H9 (cell line): ENCODE measurements at regions not wholly inside any gene's neighbourhood (a gene's known extent, or its start where the extent isn't known, plus 50 kb on each side); places are given as distances from the start of the nearest gene placed in this dataset.

Experiments
- DNase-seq: peaks from one replicate; pipeline ENCODE4 v3.0.0-alpha.2; 2017
- H2AFZ ChIP-seq: one replicate; pipeline ENCODE4 v1.6.1; 2013; ENCODE audit warnings: mild to moderate bottlenecking, low read length, control low read depth, moderate library complexity
- H2AK5ac ChIP-seq: 2 replicates; pipeline ENCODE4 v1.6.1; 2013; ENCODE audit warnings: low read length, control low read depth, mixed read lengths; ENCODE audit not compliant: insufficient read length
- H2BK120ac ChIP-seq: one replicate; pipeline ENCODE4 v1.6.1; 2013; ENCODE audit warnings: low read depth, mild to moderate bottlenecking, low read length, control low read depth, inconsistent platforms; ENCODE audit not compliant: poor library complexity, severe bottlenecking
- H2BK12ac ChIP-seq: 2 replicates; pipeline ENCODE4 v1.6.1; 2013; ENCODE audit warnings: low read length, control low read depth, mixed read lengths, low read depth; ENCODE audit not compliant: insufficient read length
- H2BK15ac ChIP-seq: 2 replicates; pipeline ENCODE4 v1.6.1; 2013; ENCODE audit warnings: low read depth, low read length, control low read depth
- H2BK20ac ChIP-seq: one replicate; pipeline ENCODE4 v1.6.1; 2013; ENCODE audit warnings: low read depth, mild to moderate bottlenecking, low read length, control low read depth, inconsistent platforms; ENCODE audit not compliant: poor library complexity, severe bottlenecking
- H2BK5ac ChIP-seq: 2 replicates; pipeline ENCODE4 v1.6.1; 2013; ENCODE audit warnings: low read length, control low read depth, mixed read lengths; ENCODE audit not compliant: insufficient read length
- H3K14ac ChIP-seq: 2 replicates; pipeline ENCODE4 v1.6.1; 2013; ENCODE audit warnings: low read length, control low read depth; ENCODE audit not compliant: insufficient read depth
- H3K18ac ChIP-seq: 2 replicates; pipeline ENCODE4 v1.6.1; 2013; ENCODE audit warnings: low read depth, mild to moderate bottlenecking, mixed read lengths, low read length, control low read depth; ENCODE audit not compliant: insufficient read length
- H3K23ac ChIP-seq: 2 replicates; pipeline ENCODE4 v1.6.1; 2013; ENCODE audit warnings: low read length, control low read depth, mixed read lengths, low read depth; ENCODE audit not compliant: insufficient read length
- H3K23me2 ChIP-seq: 2 replicates; pipeline ENCODE4 v1.6.1; 2013; ENCODE audit warnings: low read depth, mild to moderate bottlenecking, mixed read lengths, low read length, control low read depth; ENCODE audit not compliant: insufficient read length, poor library complexity, severe bottlenecking
- H3K27ac ChIP-seq: 2 replicates; pipeline ENCODE4 v1.5.1; 2013; ENCODE audit warnings: low read length, control low read depth, mixed read lengths, low read depth; ENCODE audit not compliant: insufficient read length
- H3K27me3 ChIP-seq: 2 replicates; pipeline ENCODE4 v1.6.1; 2013; ENCODE audit warnings: low read length, control low read depth, inconsistent platforms; ENCODE audit not compliant: insufficient read depth
- H3K4ac ChIP-seq: 2 replicates; pipeline ENCODE4 v1.6.1; 2013; ENCODE audit warnings: low read depth, mild to moderate bottlenecking, control low read depth, inconsistent platforms, low read length, moderate library complexity
- H3K4me1 ChIP-seq: 2 replicates; pipeline ENCODE4 v1.6.1; 2013; ENCODE audit warnings: low read length, control low read depth, inconsistent platforms; ENCODE audit not compliant: insufficient read depth
- H3K4me2 ChIP-seq: 2 replicates; pipeline ENCODE4 v1.6.1; 2013; ENCODE audit warnings: low read length, control low read depth, mixed read lengths; ENCODE audit not compliant: insufficient read length, insufficient read depth
- H3K56ac ChIP-seq: 2 replicates; pipeline ENCODE4 v1.6.1; 2013; ENCODE audit warnings: low read depth, mild to moderate bottlenecking, mixed read lengths, low read length, control low read depth; ENCODE audit not compliant: insufficient read length
- H3K79me1 ChIP-seq: 2 replicates; pipeline ENCODE4 v1.6.1; 2013; ENCODE audit warnings: low read depth, mild to moderate bottlenecking, moderate library complexity, low read length, control low read depth, inconsistent platforms; ENCODE audit not compliant: insufficient read depth, poor library complexity, severe bottlenecking
- H3K79me2 ChIP-seq: 2 replicates; pipeline ENCODE4 v1.6.1; 2013; ENCODE audit warnings: low read length, control low read depth, inconsistent platforms; ENCODE audit not compliant: insufficient read depth
- H3K9ac ChIP-seq: 2 replicates; pipeline ENCODE4 v1.6.1; 2013; ENCODE audit warnings: low read length, control low read depth, mixed read lengths; ENCODE audit not compliant: insufficient read length; ENCODE audit errors: extremely low read depth
- H3K9me3 ChIP-seq: one replicate; pipeline ENCODE4 v1.6.1; 2013; ENCODE audit warnings: low read depth, low read length, inconsistent platforms; ENCODE audit not compliant: control insufficient read depth
- H3T11ph ChIP-seq: one replicate; pipeline ENCODE4 v1.6.1; 2013; ENCODE audit warnings: mild to moderate bottlenecking, low read length, control low read depth, inconsistent platforms
- H4K20me1 ChIP-seq: one replicate; pipeline ENCODE4 v1.6.1; 2013; ENCODE audit not compliant: control insufficient read depth, insufficient read length, insufficient read depth
- H4K5ac ChIP-seq: 2 replicates; pipeline ENCODE4 v1.6.1; 2013; ENCODE audit warnings: low read depth, mild to moderate bottlenecking, mixed read lengths, low read length, control low read depth; ENCODE audit not compliant: insufficient read length
- H4K8ac ChIP-seq: replicated peaks from 2 replicates; pipeline ENCODE4 v1.6.1; 2013; ENCODE audit warnings: low read length, control low read depth, mixed read lengths, low read depth; ENCODE audit not compliant: insufficient read length
- H4K91ac ChIP-seq: 2 replicates; pipeline ENCODE4 v1.6.1; 2013; ENCODE audit warnings: low read depth, mild to moderate bottlenecking, moderate library complexity, mixed read lengths, low read length, control low read depth; ENCODE audit not compliant: insufficient read length
- H3K27ac Mint-ChIP-seq, 3 experiments: 2 replicates in 2 of 3; 3 replicates in 1 of 3; pipeline ENCODE4 v1.8.0; 2020 to 2021; ENCODE audit warnings: mixed read lengths in 3 of 3, mild to moderate bottlenecking in 1 of 3, moderate library complexity in 1 of 3
- H3K27me3 Mint-ChIP-seq: 2 replicates; pipeline ENCODE4 v1.8.0; 2021; ENCODE audit warnings: low read depth, mild to moderate bottlenecking, moderate library complexity, mixed read lengths
- H3K36me3 Mint-ChIP-seq, 3 experiments: 2 replicates in 2 of 3; 3 replicates in 1 of 3; pipeline ENCODE4 v1.8.0; 2020 to 2021; ENCODE audit warnings: low read depth in 3 of 3, mixed read lengths in 3 of 3; ENCODE audit not compliant: insufficient read depth in 1 of 3
- H3K4me1 Mint-ChIP-seq, 2 experiments: 2 replicates each; pipeline ENCODE4 v1.8.0; 2020; ENCODE audit warnings: mixed read lengths in 2 of 2
- H3K4me3 Mint-ChIP-seq, 2 experiments: 2 replicates in 1 of 2; 3 replicates in 1 of 2; pipeline ENCODE4 v1.8.0; 2020 to 2021; ENCODE audit warnings: mild to moderate bottlenecking in 2 of 2, mixed read lengths in 2 of 2, moderate library complexity in 1 of 2
- H3K9me3 Mint-ChIP-seq, 2 experiments: 2 replicates in 1 of 2; 3 replicates in 1 of 2; pipeline ENCODE4 v1.8.0; 2020; ENCODE audit warnings: mild to moderate bottlenecking in 2 of 2, mixed read lengths in 2 of 2, moderate library complexity in 1 of 2
- CTCF ChIP-seq: fragments of 200-600 bp; sonication (generic); conservative IDR thresholded peaks from 3 replicates; pipeline ENCODE4 v1.8.0; 2021; ENCODE audit warnings: antibody characterized with exemption, mild to moderate bottlenecking
- WGBS: extraction: QIAGEN DNeasy Blood & Tissue Kit; methylation state at CpG from one replicate; pipeline ENCODE4 v1.1.7; 2013; ENCODE audit warnings: missing lambda C conversion rate, low lambda C conversion rate, mixed read lengths; ENCODE audit not compliant: insufficient read length; ENCODE audit errors: extremely low coverage; 5-methylcytosine and 5-hydroxymethylcytosine counted together

DNA sequence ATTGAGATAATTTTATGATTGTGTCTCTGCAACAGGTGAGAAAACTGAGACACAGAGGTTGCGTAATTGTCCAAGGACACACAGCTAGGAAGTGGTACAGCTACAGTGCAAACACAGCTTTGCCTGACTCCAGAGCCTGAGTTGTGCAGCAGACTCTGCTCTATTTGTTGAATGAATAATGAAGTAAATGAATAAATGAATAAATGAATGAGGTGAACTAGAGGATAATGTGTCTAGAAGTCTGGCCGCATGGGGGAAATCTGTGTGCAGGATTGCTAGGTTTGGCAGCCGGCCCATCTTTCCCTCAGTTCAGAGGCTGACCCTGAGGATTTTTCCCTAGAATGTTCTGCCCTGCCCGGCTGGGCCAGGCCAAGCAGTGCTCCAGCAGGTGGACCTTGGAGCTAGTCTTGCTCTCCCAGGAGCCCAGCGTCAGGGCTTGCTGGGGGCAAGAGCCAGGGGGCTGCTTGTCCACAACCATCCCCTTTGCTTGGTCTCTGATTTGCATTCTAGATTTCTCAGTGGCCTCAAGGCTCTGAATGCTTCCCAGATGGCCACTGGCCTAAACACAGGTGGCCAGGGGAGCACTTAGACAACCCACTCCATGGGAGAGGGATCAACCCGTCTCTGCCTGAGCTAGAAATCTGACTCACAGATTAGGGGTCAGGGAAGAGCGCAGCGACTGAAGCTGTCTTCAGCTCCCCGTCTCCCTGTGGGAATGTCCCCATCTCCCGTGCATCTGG, 225.2 kb downstream of the C12orf75 start:
- H4K20me1 ChIP-seq = no peaks in the 10 kb centered on the region
- no peak overlapping the region for H2BK12ac ChIP-seq
- no peak overlapping the region for H3K18ac ChIP-seq
- no peak overlapping the region for H2BK20ac ChIP-seq
- H3K9ac ChIP-seq = no peak overlapping the region
- no peak overlapping the region for H2BK120ac ChIP-seq
- no peak overlapping the region for H2BK15ac ChIP-seq
- H3K27me3 ChIP-seq = no peaks in the 10 kb centered on the region
- no peaks in the 10 kb centered on the region for H3K9me3 ChIP-seq
- no peak overlapping the region for H3K27ac ChIP-seq
- H3K4me1 Mint-ChIP-seq = peaks cover 17 to 18% of the 10 kb centered on the region in 2 experiments
- no peak for TF ChIP-seq CTCF
- DNase-seq = no peak
- H3K36me3 Mint-ChIP-seq = no peaks in the 10 kb centered on the region
- H3K27me3 Mint-ChIP-seq = peaks cover 2% of the 10 kb centered on the region; the same call in 1 of the 2 replicates
- no peaks in the 10 kb centered on the region for H3K4me1 ChIP-seq
- H4K8ac ChIP-seq = no peak overlapping the region
- H3K4me3 Mint-ChIP-seq = no peak overlapping the region
- no peak overlapping the region for H4K91ac ChIP-seq
- H3K9me3 Mint-ChIP-seq = no peaks in the 10 kb centered on the region
- no peaks in the 10 kb centered on the region for H3K23me2 ChIP-seq
- no peak overlapping the region for H3K27ac Mint-ChIP-seq
- no peak overlapping the region for H2AFZ ChIP-seq
- H3K4me2 ChIP-seq = no peak overlapping the region
- H2AK5ac ChIP-seq = no peak overlapping the region
- WGBS = no CpG with 5 or more reads among the region's 10 CpGs
- no peak overlapping the region for H3K23ac ChIP-seq
- no peaks in the 10 kb centered on the region for H3K79me2 ChIP-seq
- H3K56ac ChIP-seq = no peak overlapping the region
- H3K79me1 ChIP-seq = no peaks in the 10 kb centered on the region
- no peak overlapping the region for H3K4ac ChIP-seq
- H3T11ph ChIP-seq = no peak overlapping the region
- no peak overlapping the region for H4K5ac ChIP-seq
- H2BK5ac ChIP-seq = no peak overlapping the region
- H3K14ac ChIP-seq = no peak overlapping the region; the same call in 1 of the 2 replicates
